ENCODE measurements at regions not wholly inside any gene's neighbourhood (a gene's known extent, or its start where the extent isn't known, plus 50 kb on each side); places are given as distances from the start of the nearest gene placed in this dataset.

- no peak overlapping the region for H3K4me3 ChIP-seq
- DNase-seq (ENCODE audit: low read depth in 1 of 2, low spot score in 1 of 2), result no peak
- H3K4me1 ChIP-seq (ENCODE audit: low read depth), result no peaks in the 10 kb centered on the region
- H3K27ac ChIP-seq, result no peak overlapping the region
- H3K36me3 ChIP-seq, result no peaks in the 10 kb centered on the region
- H3K27me3 ChIP-seq, result no peaks in the 10 kb centered on the region
- no peaks in the 10 kb centered on the region for H3K9me3 ChIP-seq (ENCODE audit: low read depth)
- no peak for TF ChIP-seq CTCF (IDR thresholded peaks at IDR 0.05; ENCODE audit: low read depth, low read length)
Measured at GRCh38 chr6:14059791-14060436, 57.7 kb upstream of the CD83 start.

GRCh38 chr6:14060971-14061370 lies 56.6 kb upstream of the CD83 start:
- Histone ChIP-seq H3K9me3 (ENCODE audit: low read depth) (no peaks in the 10 kb centered on the region), H3K27ac (no peak overlapping the region), H3K4me1 (ENCODE audit: low read depth) (no peaks in the 10 kb centered on the region), H3K4me3 (no peak overlapping the region), H3K36me3 (no peaks in the 10 kb centered on the region), H3K27me3 (no peaks in the 10 kb centered on the region)
- TF ChIP-seq CTCF (IDR thresholded peaks at IDR 0.05; ENCODE audit: low read depth, low read length), result no peak
- DNase-seq (ENCODE audit: low read depth in 1 of 2, low spot score in 1 of 2), result no peak

GRCh38 chr6:14061643-14062042 lies 55.9 kb upstream of the CD83 start:
- H3K4me3 ChIP-seq, result no peak overlapping the region
- no peaks in the 10 kb centered on the region for H3K9me3 ChIP-seq (ENCODE audit: low read depth)
- H3K27ac ChIP-seq, result no peak overlapping the region
- DNase-seq (ENCODE audit: low read depth in 1 of 2, low spot score in 1 of 2), result no peak
- no peaks in the 10 kb centered on the region for H3K36me3 ChIP-seq
- no peaks in the 10 kb centered on the region for H3K27me3 ChIP-seq
- no peak for TF ChIP-seq CTCF (IDR thresholded peaks at IDR 0.05; ENCODE audit: low read depth, low read length)
- no peaks in the 10 kb centered on the region for H3K4me1 ChIP-seq (ENCODE audit: low read depth)

DNA sequence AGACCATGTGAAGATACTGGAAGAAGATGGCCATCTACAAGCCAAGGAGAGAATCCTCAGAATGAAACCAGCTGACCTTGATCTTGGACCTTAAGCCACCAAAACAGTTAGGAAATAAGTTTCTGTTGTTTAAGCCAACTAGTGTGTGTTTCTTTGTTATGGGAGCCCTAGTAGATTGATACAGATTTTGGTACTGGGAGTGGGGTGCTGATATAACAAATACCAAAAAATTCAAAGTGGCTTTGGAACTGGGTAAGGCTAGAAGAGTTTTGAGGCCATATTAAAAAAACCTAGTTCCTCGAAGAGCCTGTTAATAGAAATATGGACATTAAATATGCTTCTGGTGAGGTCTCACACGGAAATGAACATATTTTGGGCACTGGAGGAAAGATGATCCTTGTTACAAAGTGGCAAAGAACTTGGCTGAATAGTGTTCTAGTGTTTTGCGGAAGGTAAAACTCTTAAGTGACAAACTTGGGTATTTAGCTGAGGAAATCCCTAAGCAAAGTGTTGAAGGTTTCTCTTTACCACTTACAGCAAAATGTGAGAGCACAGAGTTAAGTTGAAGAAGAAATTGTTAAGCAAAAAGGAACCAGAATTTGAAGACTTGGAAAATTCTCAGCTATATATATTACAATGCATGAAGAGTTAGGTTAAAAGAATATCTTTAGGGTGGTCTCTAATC lies 55.1 kb upstream of the CD83 start:
- Histone ChIP-seq H3K9me3 (ENCODE audit: low read depth) (no peaks in the 10 kb centered on the region), H3K4me3 (no peak overlapping the region), H3K27me3 (no peaks in the 10 kb centered on the region), H3K27ac (no peak overlapping the region), H3K36me3 (no peaks in the 10 kb centered on the region), H3K4me1 (ENCODE audit: low read depth) (no peaks in the 10 kb centered on the region)
- no peak for DNase-seq (ENCODE audit: low read depth in 1 of 2, low spot score in 1 of 2)
- no peak for TF ChIP-seq CTCF (IDR thresholded peaks at IDR 0.05; ENCODE audit: low read depth, low read length)

- DNase-seq (ENCODE audit: low read depth in 1 of 2, low spot score in 1 of 2), result no peak
- Histone ChIP-seq H3K27ac (no peak overlapping the region), H3K4me3 (no peak overlapping the region), H3K36me3 (no peaks in the 10 kb centered on the region), H3K9me3 (ENCODE audit: low read depth) (no peaks in the 10 kb centered on the region), H3K4me1 (ENCODE audit: low read depth) (no peaks in the 10 kb centered on the region), H3K27me3 (no peaks in the 10 kb centered on the region)
- no peak for TF ChIP-seq CTCF (IDR thresholded peaks at IDR 0.05; ENCODE audit: low read depth, low read length)
Measured at GRCh38 chr6:14063756-14064155, 53.8 kb upstream of the CD83 start.

Measured in cardiac muscle cell (in vitro differentiated cells and primary cell).